Head of caudate nucleus (tissue), 42 donors: ENCODE measurements at regions not wholly inside any gene's neighbourhood (a gene's known extent, or its start where the extent isn't known, plus 50 kb on each side); places are given as distances from the start of the nearest gene placed in this dataset.
"Not testable (repeated sequence)": the region's sequence is repeated elsewhere in the genome, so short reads cannot be mapped to it uniquely, and the experiment has no call there.

Source experiments
- DNase-seq, 42 donors: peaks; one replicate each; pipeline versions ENCODE4 v3.0.0 to v3.0.0-alpha.2; 2020 to 2021; ENCODE audit warnings: mixed read lengths in 7 of 42
- intact Hi-C: fragments of 100-400 bp; cut with DNase I; formaldehyde crosslinking; loops from one replicate; pipeline ENCODE4 v1.15.0; 2022

DNA sequence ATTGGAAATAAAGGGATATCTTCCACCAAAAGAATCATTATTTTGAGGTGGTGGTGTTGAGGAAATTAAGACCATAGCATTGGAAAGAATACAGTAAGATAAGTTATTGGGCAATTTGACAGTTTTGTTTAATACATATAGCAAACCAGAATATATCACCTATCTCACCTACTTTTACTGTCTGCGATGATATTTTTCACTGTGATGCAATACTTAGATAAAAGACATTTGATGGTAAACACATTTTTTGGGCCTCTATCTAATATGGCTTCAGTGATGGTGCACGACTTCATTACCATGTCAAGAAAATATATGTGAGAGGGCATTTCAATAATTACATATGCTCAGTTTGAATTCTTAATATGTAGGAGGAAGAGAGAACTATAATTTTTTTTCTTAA is 93.7 kb upstream of the MAGI2 start:
- intact Hi-C loops, result no loop called here
- DNase-seq, result no peak

DNA sequence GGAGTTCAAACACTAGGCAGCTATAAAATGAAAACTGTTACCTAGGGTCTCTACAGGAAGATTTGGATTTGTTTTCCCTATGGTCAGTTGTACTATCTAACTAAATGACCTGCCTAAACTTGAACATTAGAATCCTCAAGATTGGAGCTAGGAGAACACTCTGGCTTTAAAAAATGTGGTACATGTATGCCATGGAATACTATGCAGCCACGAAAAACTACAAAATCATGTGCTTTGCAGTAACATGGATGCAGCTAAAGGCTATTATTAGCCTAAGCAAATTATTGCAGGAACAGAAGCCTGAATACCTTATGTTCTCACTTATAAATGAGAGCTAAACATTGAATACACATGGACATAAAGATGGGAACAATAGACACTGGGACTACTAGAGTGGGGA is 87.1 kb upstream of the MAGI2 start:
- intact Hi-C loops, result no loop called here
- DNase-seq, result no peak

DNA sequence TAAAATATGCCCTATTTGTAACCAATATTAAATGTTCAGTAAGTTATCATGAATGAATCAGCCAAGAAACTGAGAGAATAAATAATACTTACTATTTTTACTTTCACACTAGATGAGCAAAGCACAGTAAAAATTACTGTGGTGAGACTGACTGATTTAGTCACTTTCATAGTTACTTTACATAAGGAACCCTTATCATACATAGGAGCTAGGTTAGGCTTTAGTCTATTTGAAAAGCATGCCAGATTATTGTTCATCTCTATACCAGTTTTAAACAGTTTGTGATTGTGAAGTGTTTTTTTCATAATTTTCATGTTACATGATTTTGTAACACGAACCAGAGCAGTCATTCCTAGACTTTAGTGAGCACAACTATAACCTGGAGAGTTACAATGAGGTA is 80.7 kb upstream of the MAGI2 start:
- intact Hi-C loops, result no loop called here
- no peak for DNase-seq

DNA sequence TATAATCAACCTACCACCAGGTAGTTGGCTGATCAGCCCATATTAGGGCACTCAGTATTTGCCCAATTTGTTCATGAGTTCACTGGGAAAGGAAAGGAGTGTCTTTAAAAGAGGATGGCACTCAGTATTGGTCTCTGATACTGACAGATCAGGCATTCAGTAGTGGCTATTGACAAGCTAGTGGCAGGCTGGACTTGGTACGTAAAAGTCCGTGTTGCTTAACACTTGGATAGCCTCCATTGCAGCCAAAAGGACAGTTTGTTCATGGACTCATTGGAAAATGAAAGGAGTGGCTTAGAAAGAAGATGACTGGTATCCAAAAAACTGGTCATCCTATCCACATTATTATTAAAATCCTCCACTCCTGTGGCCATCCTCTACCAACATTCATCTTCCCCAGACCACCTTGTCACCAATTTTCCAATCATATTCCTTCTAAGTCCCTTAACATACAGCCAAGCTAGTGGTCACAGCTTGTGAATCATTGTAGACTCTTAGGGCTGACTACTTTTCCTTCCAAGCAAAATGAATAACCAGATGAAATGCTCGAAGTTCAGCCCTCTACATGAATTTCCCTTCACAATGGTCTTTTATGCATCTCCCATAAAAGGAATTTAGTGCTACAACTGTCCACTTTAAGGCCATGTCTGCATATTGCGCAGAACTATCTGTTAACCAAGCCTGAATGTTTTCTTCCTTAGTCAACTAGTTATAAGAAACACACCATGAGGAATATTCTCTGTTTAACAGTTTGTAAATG is 78.6 kb upstream of the MAGI2 start:
- no peak for DNase-seq
- intact Hi-C loops, result no loop called here

DNA sequence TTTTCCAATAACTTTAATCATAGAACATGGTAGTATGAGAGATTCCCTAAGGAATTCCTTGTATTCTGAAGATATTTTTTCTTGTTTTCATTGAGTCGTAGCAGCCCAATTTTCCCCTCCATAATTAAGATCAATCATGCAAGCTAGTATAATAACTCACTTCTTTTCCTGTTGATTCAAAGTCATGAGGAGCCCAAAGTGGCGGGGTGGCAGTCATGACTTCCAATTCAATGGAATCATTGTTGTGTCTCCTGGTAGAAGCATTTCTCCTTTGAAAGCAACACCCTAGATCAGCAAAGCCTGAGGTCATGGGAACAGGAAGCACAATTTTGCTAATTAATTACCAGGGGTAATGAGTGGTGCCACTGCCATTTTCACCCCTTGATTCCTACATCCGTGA is 77.6 kb upstream of the MAGI2 start:
- intact Hi-C loops, result no loop called here
- DNase-seq, result peak in 2 of 42 donors; percentile 8 to 18

DNA sequence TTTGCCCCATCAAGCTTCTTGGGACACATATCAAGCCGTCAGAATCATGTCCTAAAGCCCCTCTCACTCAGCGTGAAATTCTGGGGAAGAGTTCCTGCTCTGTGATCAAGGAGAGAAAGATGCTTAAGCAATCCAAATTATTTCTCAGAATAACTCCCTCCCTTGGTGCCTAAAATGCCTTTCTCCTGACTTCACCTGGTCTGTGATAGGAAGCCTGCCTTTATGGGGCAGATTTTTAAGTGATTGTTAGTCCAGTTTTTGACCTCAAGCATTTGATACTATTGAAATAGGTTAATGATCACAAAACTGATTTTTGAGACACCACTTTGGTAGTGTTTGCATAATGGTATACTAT is 76.4 kb upstream of the MAGI2 start:
- no peak for DNase-seq
- intact Hi-C loops, result no loop called here

DNA sequence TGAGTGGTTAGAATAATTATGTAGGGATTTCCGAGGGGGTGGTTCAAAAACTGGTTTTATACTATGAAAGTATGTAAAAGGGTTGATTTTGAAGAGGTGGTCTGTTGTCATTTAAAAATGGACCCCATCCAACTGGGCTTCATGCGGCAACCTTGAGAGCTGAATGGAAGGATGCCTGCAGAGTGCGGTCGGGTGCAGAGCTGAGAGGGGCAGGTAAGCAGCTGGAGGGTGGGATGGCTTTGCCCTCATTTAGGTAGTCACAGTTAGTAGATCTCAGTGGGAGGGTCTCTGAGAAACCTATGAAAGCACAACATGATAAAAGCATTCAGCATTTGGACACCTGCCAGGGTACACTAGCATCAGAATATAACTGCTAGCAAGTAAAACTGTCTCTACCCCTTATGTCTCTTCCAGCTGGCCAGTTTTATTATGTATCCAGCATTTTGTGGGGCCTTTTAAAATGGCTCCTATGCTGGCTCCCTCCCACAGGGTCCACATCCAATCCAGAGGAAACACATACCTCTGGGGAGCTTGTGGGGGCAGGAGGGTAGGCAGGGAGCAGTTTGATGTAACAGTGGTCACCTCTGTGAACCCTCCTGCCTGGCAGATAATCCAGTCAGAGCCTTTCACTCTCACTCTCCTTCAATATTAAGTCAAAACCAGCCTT is 75.9 kb upstream of the MAGI2 start:
- DNase-seq, result no peak
- intact Hi-C loops, result no loop called here

DNA sequence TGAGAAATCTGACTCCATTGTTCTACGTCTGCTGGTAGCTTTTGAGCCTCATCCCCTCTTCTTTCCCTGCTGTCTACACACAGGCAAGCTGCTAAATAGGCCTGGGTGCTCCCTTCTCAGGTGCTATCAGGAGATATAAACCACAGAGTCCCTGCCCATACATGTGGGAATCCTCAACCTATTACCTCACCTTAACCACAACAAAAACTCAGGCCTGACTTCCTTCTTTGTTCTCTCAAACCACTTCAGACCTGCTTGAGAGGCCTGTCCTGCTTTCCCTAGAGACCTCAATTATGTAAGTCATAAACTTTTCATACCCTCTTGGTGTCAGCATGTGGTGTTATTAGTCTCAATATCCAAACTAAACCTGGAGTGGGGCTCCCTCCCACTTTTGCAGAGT is 75.0 kb upstream of the MAGI2 start:
- no peak for DNase-seq
- intact Hi-C loops, result no loop called here

DNA sequence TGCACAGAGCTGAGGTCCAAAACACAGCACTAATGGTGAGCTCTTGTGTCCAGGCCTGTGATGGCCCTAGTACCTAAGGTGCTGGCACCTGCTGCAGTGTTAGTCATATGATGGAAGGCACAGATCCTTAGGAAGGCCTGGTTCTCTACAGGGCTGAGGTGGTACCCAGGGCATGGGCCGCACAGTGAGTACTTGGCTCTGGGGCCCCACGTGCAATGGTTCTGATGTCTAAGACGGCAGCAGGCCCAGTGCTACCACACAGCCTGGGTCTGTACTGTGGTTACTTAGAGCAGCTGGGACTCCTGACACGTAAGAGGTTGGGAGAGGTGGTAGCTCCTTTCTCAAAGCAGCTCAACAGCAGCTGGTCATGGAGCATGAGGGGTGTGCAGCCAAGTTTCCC is 70.6 kb upstream of the MAGI2 start:
- intact Hi-C loops, result no loop called here
- DNase-seq, result no peak

DNA sequence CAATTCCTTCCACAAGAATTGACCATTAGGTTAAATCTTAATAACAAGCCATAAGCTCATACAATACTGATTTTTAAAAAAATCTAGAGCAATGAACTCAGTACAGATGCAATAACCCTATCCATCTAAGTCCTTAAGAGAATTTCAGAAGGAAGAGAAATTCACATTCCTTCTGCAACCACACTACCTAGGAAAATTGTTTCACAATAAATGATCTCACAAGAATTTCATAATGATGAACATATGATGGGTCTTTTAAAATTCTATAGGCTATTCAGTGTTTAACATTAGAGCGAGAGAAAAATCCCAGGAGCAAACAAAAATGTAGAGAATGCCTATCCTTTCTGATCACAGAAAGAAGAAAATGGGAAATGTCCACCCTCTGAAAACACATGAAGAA is 70.0 kb upstream of the MAGI2 start:
- intact Hi-C loops, result no loop called here
- no peak for DNase-seq

DNA sequence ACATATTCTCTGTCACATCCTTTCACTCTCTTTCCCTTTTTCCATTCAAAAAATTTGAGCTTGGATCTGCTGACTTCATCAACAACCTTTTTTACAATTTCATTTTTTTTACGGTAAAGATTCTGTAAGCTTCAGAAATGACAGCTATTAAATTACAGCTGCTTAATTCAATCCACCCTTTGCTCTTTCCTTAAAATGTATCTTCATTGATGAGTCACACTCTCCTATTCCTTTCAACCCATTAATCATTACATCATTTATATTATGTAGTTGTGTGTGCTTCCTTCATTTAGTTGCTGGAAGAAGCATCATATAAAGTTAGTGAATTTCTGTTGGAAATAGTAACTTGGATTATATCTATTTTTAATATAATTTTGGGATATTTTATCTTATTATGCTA is 67.1 kb upstream of the MAGI2 start:
- intact Hi-C loops, result no loop called here
- DNase-seq, result no peak

DNA sequence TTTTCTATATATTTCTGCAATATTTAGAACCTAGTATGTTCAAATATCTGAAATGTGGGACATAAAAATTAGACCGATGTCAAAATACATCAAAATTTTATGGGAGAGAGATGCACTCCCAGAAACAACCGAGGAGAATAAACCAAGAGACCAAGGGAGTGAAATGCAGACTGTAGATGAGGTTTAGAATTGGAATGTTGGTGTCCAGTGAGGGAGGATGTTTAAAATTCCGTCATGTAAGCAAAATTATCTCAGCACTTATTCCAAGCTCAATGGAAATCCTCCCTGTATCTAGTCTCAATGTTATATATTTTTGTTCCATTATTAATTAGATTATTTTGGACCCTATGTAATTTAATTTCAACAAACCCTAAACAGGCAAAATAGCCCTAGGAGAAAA is 61.9 kb upstream of the MAGI2 start:
- no peak for DNase-seq
- intact Hi-C loops, result no loop called here

DNA sequence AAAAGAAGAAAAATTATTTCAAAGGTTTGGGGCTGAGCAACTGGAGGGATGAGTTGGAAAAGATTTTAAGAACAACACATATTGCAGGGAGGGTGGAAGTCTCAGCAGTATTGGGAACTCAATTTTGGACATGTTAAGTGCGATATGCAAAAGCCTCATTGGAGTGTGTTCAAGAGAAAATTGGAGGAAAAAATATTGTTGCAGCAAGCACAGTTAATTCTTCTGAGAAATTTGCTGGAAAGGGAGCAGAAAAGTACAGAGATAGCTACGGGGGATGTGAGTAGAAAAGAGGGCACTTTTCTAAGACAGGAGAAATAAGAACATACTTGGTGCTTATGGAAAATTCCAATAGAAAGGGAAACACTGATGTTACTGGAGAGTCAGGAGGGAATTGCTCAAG is 59.8 kb upstream of the MAGI2 start:
- intact Hi-C loops, result no loop called here
- DNase-seq, result no peak

DNA sequence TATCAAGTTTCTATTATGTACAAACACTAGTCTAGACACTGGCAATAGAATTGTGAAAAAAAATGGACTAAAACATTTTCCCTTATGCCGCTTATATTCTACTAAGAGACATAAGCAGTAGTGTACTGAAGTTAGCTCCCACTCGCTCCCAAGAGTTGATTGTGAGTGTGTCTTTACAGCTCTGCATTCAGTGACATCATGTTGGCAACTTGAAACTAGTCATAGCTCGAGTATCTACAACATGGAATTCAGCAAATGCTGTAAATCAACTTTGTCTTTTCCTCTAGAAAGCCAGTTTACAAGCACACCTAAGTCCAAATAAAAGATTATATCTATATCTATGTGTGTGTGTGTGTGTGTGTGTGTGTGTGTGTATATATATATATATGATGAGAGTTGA is 58.8 kb upstream of the MAGI2 start:
- no peak for DNase-seq
- intact Hi-C loops, result no loop called here

DNA sequence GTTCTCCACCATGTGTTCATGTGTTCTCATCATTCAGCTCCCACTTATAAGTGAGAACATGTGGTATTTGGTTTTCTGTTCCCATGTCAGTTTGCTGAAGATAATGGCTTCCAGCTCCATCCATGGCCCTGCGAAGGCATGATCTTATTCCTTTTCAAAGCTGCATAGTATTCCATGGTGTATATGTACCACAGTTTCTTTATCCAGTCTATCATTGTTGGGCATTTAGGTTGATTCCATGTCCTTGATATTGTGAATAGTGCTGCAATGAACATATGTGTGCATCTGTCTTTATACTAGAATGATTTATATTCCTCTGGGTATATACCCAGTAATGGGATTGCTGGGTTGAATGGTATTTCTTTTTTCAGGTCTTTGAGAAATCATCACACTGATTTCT is 57.6 kb upstream of the MAGI2 start:
- DNase-seq, intact Hi-C loops: not testable (repeated sequence)

DNA sequence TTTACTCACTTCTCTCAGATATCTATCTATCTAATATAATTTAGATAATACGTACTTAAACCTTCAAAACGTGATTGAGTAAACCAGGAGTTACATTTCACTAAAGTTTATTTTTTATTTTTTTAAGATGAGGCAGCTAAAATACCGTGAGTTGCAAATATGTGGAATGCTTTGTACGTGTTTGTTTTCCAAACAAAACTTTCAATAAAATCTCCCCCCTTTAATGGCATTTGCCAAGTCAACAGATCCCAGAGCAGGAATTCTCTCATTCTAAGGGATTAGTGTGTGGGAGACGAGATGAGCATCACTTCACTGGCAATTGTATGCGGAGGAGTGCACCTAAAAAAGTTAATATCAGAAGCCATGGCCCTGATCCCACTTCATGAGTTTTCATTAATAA is 53.7 kb upstream of the MAGI2 start:
- no peak for DNase-seq
- intact Hi-C loops, result no loop called here

DNA sequence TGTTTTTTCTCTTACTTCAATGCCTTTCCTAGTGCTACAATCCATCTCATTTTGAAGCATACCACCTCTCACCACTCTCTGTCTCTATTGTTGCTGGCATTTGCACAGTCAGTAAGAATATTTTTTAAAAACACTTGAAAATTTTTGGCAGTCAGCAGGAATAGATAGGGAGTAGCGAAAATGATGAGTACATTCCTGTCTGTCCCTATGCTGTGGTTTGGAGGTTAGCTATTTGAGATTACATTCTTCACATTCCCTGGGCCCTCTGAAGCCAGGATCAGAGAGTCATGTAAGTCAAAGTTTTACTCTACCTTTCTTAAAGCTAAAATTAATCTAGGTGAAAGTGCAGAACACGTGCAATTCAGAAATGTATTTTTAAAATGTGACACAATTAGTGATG is 53.0 kb upstream of the MAGI2 start:
- DNase-seq, result no peak
- intact Hi-C loops, result no loop called here

DNA sequence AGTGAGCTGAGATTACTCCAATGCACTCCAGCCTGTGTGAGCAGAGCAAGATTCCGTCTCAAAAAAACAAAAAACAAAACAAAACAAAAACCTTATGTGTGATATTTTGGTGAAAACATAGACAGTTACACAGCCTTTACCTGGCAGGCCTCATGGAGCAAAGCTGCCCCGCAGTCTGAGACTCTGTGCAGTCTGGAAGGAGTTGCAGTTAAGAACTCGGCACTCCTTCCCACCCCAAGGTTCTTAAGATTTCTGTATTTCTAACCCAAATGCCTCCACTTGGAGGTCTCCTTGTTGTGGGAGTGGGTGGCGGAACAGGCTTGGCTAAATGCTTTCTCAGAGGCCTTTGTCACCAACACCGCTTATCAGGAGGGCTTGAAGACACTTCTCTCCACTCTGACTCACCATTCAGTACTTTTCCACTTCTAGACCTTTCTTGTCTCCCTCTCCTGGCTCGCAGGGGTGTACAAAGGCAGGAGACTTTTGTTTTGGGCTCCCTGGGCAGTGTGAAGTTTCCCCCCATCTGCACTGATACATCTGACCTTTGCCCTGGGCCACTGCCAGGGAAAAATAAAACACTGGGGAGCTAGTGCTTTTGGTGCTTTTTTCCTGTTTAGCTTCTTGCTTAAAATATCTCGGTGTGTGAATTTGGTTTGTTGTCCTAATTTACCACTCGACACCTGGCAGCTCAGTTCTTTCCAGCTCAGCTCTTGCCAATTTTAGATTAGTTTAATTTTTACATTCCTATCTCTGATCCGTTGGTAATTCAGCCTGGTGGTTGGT is 51.3 kb upstream of the MAGI2 start:
- DNase-seq, result no peak
- intact Hi-C loops, result no loop called here
